ENCODE measurements at regions not wholly inside any gene's neighbourhood (a gene's known extent, or its start where the extent isn't known, plus 50 kb on each side); places are given as distances from the start of the nearest gene placed in this dataset.

DNA sequence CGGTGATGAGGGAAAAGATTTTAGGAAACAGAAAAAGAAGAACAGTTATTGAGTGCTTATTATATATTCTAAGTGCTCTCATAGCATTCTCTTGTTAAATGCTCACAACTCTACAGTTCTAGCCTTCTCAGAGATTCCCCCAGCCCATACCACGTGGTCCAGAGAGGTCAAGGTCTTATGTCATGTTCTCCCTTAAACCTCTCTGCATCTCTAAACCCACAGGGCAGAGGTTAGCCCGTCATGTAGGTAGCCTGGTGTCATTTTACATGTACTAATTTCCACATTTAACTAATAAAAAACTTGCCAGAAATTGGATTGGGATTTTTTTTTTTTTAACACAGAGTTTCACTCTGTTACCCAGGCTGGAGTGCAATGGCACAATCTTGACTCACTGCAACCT lies 178.0 kb downstream of the CEMIP2 start:
- TF ChIP-seq POLR2A (IDR thresholded peaks at IDR 0.05): no peak
- TF ChIP-seq, protein P1, sequence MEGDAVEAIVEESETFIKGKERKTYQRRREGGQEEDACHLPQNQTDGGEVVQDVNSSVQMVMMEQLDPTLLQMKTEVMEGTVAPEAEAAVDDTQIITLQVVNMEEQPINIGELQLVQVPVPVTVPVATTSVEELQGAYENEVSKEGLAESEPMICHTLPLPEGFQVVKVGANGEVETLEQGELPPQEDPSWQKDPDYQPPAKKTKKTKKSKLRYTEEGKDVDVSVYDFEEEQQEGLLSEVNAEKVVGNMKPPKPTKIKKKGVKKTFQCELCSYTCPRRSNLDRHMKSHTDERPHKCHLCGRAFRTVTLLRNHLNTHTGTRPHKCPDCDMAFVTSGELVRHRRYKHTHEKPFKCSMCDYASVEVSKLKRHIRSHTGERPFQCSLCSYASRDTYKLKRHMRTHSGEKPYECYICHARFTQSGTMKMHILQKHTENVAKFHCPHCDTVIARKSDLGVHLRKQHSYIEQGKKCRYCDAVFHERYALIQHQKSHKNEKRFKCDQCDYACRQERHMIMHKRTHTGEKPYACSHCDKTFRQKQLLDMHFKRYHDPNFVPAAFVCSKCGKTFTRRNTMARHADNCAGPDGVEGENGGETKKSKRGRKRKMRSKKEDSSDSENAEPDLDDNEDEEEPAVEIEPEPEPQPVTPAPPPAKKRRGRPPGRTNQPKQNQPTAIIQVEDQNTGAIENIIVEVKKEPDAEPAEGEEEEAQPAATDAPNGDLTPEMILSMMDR (IDR thresholded peaks at IDR 0.05): no peak
